ENCODE measurements at regions not wholly inside any gene's neighbourhood (a gene's known extent, or its start where the extent isn't known, plus 50 kb on each side); places are given as distances from the start of the nearest gene placed in this dataset.

DNA sequence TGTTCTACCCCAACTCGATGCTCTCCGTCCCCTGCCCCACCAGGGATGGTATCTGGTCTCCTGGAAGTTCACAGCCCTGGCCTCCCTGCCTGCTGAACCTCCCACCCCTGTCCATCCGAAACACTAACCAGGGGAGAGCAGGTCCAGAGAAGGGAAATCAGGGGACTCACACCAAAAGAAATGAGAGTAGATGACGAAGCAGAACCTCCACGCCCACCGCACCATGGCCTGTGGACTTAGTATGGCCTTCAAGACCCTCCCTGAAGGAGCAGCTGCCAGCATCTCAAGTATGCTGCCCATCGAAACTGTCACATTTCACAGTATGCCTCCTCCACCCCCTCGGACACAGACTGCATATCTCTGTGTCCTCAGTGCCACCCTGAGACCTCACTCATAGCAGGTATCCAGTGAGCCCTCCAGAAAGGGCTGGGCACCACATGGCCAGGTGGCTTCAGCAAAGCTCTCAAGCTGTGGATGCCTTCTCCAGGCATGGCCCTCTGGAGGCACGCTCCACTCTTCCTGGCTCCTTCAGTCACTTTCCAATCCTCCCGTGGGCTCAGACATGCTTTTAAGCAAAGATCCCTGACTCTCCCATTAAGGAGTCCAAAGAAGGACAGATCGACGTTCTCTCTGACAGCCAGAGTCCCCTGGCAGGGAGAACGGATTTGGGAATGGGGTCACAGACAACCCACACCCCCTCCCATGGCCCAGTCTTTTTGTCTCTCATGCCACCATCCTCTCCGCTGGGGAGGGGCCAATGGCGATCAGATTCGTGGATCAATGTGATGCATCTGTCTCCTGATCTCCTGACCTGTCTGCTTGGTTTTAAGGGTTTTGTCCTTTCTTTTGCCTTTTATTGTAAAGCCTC is 158.4 kb downstream of the ANKRD60 start:
- DNase-seq (ENCODE audit: low read depth) = no peak

- DNase-seq (ENCODE audit: low read depth) = no peak
These were observed 159.2 kb downstream of the ANKRD60 start for GRCh38 chr20:58069207-58069606.

DNA sequence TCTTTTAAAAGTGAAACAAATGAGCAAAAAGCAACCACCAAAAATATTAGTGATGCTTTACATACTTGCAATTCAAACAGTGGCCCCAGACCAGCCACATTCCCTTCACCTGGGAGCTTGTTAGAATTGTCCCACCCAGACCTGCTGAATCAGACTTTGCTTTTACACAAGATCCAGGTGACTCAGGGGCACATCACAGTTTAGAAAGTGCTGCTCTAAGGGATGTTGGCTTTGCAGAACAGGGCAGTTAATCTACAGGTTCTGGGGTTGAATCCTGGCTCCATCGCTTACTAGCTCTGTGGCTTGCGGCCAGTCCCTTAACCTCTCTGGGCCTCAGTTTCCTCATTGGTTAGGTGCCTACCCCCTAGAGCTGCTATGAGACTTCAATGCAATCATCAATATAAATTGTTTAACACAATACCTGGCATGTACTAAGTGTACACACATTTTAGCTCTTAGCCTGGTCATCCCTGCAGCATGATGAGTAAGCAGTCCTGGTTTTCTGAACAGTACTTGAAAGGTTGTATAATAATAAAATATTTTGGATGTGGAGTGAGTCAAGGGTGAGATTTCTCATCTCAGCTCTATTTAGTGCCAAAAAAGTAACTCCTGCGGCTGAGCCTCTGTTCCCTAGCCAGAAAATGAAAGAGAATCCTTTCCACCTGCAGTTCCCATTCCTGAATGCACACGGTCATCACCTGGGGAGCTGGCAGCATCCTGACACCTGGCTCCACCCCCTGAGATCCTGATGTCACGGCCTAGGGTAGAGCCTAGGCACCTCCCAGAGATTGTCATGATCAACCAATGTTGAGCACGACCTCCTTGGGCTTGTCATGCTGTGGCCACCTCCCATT is 162.7 kb downstream of the ANKRD60 start:
- no peak for DNase-seq (ENCODE audit: low read depth)

DNA sequence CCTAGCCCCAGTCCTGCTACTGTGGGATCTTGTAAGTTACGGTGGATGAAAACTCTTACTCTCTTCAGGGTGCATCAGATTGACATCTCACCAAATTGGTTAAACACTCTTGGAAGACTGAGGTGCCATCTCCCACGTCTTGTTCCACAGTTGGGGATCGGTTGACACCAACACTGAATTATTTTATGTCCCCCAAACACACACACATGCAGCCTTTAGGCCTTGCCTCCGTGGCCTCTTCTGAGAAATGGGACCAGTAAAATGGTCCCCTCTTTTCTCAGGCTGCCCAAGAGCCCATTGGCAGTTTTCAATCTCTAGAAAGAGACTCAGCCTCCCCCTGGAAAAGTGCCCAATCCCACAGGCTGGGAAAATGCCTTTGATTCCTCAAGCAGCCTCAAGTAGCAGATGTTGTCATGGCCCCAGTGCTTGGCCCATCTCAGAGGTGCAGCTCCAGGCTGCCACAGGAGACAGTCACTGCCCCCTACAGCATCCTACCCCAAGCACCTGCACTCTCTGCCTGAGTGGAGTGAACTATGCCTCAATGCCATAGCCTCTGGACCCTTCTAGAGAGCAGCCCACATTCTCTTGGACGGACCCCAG is 163.9 kb downstream of the ANKRD60 start:
- no peak for DNase-seq (ENCODE audit: low read depth)

DNA sequence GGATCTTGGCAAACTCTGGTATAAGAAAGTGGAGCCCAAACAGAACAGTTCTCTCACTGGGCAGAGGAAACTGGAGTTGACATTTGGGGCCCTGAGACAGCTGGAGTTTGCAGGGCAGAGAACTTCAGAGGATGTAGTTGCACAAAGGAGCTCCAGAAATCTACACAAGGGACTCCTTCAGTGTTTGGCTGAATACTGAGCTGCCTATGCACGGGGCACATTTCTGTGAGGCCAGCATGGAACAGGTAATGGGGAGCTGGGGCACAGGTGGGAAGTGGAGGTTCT is 169.3 kb downstream of the ANKRD60 start:
- no peak for DNase-seq (ENCODE audit: low read depth)

- no peak for DNase-seq (ENCODE audit: low read depth)
These were observed 169.8 kb downstream of the ANKRD60 start for GRCh38 chr20:58058421-58059259.

- no peak for DNase-seq (ENCODE audit: low read depth)
These were observed 171.3 kb downstream of the ANKRD60 start for GRCh38 chr20:58056921-58057686.

DNA sequence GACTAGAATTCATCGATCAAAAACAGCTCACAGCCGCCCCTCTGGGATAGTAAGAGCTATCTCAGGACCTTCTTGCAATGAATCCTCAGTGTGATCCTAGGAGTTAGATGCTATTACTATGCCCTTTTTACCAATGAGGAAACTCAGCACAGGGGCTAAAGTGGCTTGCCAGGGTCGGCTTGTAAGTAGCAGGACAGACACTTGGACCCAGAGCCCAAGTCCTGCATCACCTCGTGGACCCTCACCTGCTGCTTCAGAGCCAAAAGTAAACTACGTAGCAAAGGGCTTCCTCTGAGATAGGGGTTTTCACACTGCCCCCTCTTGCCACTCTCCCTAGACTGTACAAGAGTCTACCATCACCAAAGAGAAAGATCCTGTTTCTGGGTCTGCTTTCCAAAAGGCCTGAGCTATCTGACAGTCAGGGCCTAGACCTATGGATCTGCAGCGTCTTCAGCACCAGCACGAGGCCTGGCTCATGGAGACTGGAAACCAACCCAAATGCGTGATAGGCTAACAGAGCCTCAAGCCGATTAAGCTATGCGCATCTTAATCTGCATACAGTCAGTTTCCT is 172.3 kb downstream of the ANKRD60 start:
- DNase-seq (ENCODE audit: low read depth) = no peak

DNA sequence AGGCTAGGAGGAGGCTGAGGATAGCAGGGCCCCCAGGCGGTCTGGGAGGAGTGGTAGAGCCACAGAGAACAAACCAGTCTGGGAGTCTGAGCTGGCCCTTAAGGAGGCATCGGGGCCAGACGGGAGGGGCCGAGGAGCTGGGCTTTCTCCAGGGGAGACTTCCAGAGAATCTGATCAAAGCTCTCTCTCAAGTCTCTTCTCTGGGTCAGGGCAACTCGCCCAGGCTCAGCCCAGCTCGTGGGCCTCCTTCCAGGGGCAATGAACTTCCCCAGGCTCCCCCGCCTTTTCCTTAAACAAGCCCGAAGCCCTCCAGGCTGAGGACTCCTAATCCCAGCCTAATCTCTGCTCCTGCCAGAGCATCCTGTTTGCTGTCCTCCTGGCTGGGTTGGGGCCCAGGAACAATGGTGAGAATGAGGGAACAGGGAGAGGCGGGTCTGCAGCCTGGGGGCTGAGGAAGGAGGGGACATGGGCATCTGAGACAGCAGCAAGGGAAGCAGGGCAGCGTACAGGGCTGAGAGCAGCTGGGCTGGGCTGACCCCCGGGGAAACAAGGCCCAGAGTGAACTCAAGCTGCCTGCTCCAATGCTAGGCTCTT is 173.6 kb downstream of the ANKRD60 start:
- no peak for DNase-seq (ENCODE audit: low read depth)

DNA sequence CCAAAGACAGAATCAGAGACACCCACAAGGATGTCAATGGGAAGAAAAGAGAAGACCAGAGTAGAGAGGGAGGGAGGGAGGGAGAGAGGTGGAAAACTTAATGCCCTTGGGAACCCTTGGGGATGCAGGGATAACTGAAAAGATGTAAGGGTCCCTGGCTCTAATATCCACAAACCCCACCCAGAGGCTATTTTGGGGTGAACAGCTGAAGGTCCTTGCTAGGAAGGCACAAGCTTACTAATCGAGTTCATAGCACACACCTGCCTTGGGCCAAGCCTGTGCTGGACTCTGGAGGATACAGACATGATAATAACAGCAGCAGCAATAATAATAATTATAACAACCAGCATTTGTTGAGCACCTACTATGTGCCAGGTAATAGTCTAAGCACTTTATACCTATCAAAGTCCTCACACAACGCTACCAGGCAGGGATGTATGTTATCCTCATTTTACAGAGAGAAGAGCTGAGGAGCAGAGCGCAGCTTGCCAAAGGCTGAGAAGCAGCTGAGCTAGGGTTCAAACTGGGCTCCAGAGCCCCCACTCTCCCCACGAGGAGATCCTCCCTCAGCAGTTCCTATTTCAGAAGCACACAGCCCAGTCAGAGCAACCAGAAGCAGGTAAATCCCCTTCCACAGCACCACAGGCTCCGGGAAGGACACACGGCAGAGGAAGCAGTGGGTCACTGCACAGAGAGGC is 174.2 kb downstream of the ANKRD60 start:
- peak; percentile 51 for DNase-seq (ENCODE audit: low read depth)

DNA sequence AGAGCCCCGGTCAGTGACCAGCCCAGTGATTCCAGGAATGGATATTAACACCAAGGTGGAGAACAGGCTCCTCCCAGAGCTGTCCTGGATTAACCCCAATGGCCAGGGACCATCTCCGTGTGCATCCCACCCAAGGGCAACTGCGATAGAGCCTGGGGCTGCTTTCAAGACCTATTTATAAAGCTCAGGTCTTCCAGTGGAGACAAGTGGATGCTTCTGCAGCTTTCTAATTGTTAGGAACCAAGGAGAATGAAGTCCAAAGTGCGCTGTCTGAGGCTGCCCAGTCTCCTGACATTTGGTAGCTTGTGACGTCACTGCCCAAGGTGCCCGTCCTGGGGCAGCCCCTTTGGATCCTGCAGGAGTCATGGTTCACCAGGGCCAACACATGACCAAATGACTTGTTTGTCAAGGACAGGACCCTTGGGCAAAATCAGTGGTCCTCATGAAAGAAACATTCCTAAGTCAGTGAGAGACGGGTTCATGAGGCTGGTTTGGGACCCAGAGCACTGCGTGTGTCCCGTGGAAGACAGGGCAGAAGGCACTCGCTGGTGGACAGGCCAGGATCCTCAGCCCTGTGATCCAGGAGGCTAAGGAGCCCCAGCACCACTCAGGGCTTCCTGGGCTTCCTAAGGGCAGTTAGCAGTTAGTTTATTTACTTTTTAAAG is 174.9 kb downstream of the ANKRD60 start:
- no peak for DNase-seq (ENCODE audit: low read depth)

DNA sequence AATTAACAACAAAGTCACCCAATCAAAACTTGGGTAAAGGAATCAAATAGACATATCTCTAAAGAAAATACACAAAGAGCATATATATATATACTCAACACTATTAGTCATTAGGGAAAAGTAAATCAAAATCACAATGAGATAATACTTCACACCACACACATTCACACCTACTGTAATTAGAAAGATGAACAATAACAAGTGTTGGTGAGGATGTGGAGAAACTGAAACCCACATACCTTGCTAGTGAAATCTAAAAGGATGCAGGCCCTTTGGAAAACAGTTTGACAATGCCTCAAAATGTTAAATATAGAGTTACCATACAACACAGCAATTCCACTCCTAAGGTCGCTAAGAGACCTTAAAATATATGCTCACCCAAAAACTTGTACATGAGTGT is 177.1 kb downstream of the ANKRD60 start:
- no peak for DNase-seq (ENCODE audit: low read depth)

DNA sequence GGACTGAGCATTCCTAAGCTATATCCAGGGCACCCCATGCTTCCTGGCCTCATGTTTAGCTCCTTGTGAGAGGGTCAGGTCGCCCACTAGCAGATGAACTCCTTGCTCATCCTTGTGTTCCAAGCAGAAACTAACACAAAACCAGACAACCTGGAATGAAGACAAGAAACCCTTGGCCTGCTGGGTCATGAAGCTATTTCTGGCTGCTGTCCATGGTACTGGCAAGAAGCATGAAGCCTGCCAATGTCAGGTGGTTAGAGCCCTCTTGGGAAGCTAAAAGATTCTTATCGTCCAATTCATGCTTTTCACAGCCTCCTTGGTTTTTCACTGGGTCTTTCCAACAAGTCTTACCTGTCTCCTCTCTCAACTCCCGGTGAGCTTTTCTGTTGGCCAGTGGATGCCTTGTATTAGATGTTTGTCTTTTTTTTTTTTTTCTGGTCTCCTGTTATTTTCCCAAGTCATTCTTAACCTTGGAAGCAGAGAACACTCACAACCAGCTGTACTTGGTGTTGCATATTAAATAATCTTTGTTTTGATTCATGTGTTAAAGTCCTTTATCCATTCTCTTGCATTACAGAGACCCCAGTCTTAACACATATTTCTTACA is 180.3 kb downstream of the ANKRD60 start:
- DNase-seq (ENCODE audit: low read depth) = peak; percentile 88

- DNase-seq (ENCODE audit: low read depth) = no peak
These were observed 182.1 kb downstream of the ANKRD60 start for GRCh38 chr20:58046311-58046710.

DNA sequence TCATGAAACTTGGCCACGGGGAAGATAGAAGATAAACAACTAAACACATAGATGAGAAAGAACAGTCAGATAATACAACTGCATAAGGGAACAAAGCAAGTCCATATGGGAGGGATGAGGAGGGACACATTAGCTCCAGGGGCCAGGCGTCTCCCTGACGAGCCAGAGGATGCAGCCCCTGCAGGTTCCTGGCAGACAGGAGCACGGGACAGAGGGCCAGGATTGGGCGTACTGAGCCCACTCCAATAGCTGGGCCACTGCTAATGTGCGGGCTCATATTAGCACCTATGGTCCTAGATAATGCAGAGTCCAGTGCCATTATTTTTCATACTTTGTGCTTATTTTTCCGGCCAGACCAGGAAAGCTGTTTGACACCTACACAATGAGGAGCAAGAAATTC is 182.9 kb downstream of the ANKRD60 start:
- DNase-seq (ENCODE audit: low read depth) = no peak

DNA sequence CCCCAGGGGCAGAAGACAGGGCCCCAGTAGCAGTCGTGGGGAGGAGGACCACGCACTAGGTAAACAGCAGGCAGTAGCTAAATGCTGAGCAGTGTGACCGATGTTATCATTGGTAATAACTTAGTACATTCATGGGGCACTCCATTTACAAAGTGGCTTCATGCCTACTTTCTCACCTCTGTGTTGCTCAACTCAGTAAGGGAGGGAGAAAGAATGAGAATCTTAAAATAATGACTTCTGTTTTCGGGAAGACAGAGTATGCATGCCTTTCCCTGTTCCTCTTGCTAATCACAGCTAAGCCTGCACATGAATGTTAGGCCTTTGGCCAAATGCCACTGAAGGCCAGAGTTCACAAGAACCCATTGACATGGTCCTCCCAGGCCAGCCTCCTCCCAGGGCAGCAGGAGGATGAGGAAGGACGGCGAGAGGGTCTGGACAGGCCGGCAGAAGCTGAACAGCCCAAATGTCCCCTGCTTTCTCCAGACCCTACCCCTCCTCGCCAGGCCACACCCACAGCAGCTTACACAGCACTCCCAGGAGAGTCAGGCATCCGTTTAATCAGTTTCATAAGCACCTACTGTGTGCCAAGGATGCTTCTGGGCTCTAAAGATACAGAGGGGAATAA is 183.4 kb downstream of the ANKRD60 start:
- DNase-seq (ENCODE audit: low read depth) = no peak

DNA sequence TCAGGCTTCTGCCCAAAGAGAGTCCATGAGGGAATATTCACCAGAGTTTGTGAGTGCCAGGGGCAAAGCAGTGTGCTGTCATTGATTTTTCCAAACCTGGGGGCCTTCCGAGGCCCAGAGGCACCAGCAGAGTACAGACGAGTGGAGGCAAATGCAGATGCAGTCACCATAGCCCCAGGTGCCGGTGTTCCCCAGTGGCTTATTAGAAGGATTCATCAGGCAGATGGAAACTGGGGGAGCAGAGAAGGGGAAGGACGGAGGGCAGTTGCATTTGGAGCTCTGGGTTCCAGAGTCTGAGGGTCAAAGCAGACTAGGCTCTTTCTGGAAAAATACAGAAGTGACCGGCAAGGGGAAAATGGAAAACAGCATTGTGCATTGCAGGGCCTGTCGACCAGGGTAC is 184.2 kb downstream of the ANKRD60 start:
- DNase-seq (ENCODE audit: low read depth) = no peak

All from myocyte (in vitro differentiated cells).